Heart right ventricle (tissue), 16 donors: ENCODE measurements at regions not wholly inside any gene's neighbourhood (a gene's known extent, or its start where the extent isn't known, plus 50 kb on each side); places are given as distances from the start of the nearest gene placed in this dataset.

Experiments used
- ATAC-seq, 8 donors: fragments of 200-7000 bp; cut with Tn5 transposase; one replicate each; pipeline ENCODE4 v1.9.1; 2020; ENCODE audit warnings: mild to moderate bottlenecking in 8 of 8, moderate library complexity in 8 of 8, moderate number of reproducible peaks in 1 of 8
- DNase-seq, 2 donors: peaks; one replicate each; pipeline ENCODE4 v3.0.0-alpha.2; 2020
- H3K27ac ChIP-seq, 10 donors: fragments of 200-600 bp; sonication (generic) in 2 of 10; one replicate each; pipeline versions ENCODE4 v1.5.0 to v1.8.0; 2020 to 2022; ENCODE audit warnings: mild to moderate bottlenecking in 3 of 10
- H3K27me3 ChIP-seq, 7 donors: fragments of 200-600 bp; one replicate each; pipeline ENCODE4 v1.8.0; 2021 to 2022; ENCODE audit warnings: mild to moderate bottlenecking in 2 of 7
- H3K36me3 ChIP-seq, 9 donors: fragments of 200-600 bp; sonication (generic) in 1 of 9; one replicate each; pipeline versions ENCODE4 v1.5.0 to v1.8.0; 2020 to 2022; ENCODE audit warnings: mild to moderate bottlenecking in 2 of 9
- H3K4me1 ChIP-seq, 9 donors: fragments of 200-600 bp; sonication (generic) in 1 of 9; one replicate each; pipeline versions ENCODE4 v1.5.0 to v1.8.0; 2020 to 2022; ENCODE audit warnings: mild to moderate bottlenecking in 4 of 9
- H3K4me3 ChIP-seq, 10 donors: fragments of 200-600 bp; sonication (generic) in 2 of 10; one replicate each; pipeline versions ENCODE4 v1.5.0 to v1.8.0; 2020 to 2022; ENCODE audit warnings: mild to moderate bottlenecking in 7 of 10, moderate library complexity in 2 of 10
- H3K9me3 ChIP-seq, 11 donors: fragments of 200-600 bp in 10 of 11; sonication (generic) in 2 of 11; one replicate each; pipeline versions ENCODE4 v1.5.0 to v1.8.0; 2013 to 2022; ENCODE audit warnings: mild to moderate bottlenecking in 2 of 11, control low read depth in 1 of 11, moderate library complexity in 1 of 11
- WGBS, 2 donors: extraction: QIAGEN DNeasy Blood & Tissue Kit; methylation state at CpG; one replicate each; pipeline ENCODE4 v1.1.7; 2013; ENCODE audit warnings: inconsistent platforms in 1 of 2; 5-methylcytosine and 5-hydroxymethylcytosine counted together
- intact Hi-C, 10 donors: fragments of 100-400 bp; cut with DNase I; formaldehyde crosslinking; loops; one replicate each; pipeline versions ENCODE4 v1.11.1 to v1.14.2; 2022
- TF ChIP-seq, protein P1 (sequence below), 9 donors: fragments of 200-600 bp; sonication (generic) in 2 of 9; IDR thresholded peaks; one replicate each; pipeline versions ENCODE4 v1.5.0 to v1.8.0; 2021 to 2022; ENCODE audit warnings: antibody characterized with exemption in 9 of 9, mild to moderate bottlenecking in 5 of 9, moderate library complexity in 1 of 9
- donor health status: Arrhythmogenic right ventricular cardiomyopathy.
- donor health status: ischemic (EF 13 %, LVEDD 7.1; RV severe dilation, severe dysfunction).
- donor health status: healthy with polysubstance abuse.
- donor health status: DM: no; HTN: yes; CAD: no.
- donor health status: DM: no; HTN: no; CAD: no.
- donor health status: ischemic (EF 25% LVEDD 6.9; RV normal size, moderate dysfunction).
- donor health status: ischemic (EF 25% LVEDD 5.7; RV mildly dilated, moderate dysfunction).
- donor health status: healthy.
- donor health status: DM: yes; HTN: yes; CAD: no.
- donor health status: Ischemic cardiomyopathy.
- donor health status: ischemic (EF 35%, LVEDD 5.7; RV mildly dilated, moderate dysfunction).
- donor health status: nonischemic (EF 11% LVEDD 7.7; RV severe dilation, severe dysfunction).
- donor health status: DM: yes; HTN: yes; CAD: no.
- donor health status: PGD.
- donor health status: ischemic (EF 29% LVEDD 5.4; RV normal size, mild dysfunction).
- donor health status: nonischemic (EF 23%, LVEDD 6.1; RV moderate dilation, normal function).

DNA sequence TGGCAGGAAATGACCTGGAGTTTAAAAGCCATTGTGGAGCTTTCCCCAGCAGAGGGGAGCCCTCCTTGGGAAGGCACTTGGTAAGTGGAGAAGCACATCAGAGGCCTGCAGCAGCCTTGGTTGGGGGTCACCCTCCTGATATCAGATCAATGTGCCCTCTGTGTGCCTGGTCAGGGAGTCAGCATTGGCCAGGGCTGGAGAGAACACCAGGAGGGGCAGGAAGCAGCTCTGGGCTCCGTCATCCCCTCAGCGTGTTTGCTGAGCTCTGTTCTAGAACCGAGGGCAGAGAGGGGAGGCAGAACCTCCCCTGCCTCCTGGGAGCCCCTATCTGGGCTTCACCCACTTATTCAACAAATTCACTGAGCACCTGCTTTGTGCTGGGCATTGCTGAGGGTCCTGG is 846.0 kb downstream of the TBC1D22A start:
- DNase-seq (no peak), ATAC-seq (no peak)
- Histone ChIP-seq H3K4me1 (no peaks in the 10 kb centered on the region), H3K4me3 (no peak overlapping the region), H3K36me3 (no peaks in the 10 kb centered on the region), H3K9me3 (peaks cover 0 to 9% (median 0%) of the 10 kb centered on the region in 11 donors), H3K27ac (no peak overlapping the region), H3K27me3 (peaks cover 0 to 41% (median 13%) of the 10 kb centered on the region in 7 donors)
- TF ChIP-seq, protein P1, sequence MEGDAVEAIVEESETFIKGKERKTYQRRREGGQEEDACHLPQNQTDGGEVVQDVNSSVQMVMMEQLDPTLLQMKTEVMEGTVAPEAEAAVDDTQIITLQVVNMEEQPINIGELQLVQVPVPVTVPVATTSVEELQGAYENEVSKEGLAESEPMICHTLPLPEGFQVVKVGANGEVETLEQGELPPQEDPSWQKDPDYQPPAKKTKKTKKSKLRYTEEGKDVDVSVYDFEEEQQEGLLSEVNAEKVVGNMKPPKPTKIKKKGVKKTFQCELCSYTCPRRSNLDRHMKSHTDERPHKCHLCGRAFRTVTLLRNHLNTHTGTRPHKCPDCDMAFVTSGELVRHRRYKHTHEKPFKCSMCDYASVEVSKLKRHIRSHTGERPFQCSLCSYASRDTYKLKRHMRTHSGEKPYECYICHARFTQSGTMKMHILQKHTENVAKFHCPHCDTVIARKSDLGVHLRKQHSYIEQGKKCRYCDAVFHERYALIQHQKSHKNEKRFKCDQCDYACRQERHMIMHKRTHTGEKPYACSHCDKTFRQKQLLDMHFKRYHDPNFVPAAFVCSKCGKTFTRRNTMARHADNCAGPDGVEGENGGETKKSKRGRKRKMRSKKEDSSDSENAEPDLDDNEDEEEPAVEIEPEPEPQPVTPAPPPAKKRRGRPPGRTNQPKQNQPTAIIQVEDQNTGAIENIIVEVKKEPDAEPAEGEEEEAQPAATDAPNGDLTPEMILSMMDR (IDR thresholded peaks at IDR 0.05): no peak
- 75 to 86% methylated on average over 3 of the region's 3 CpGs for WGBS, 2 donors
- intact Hi-C loops: no loop called here

DNA sequence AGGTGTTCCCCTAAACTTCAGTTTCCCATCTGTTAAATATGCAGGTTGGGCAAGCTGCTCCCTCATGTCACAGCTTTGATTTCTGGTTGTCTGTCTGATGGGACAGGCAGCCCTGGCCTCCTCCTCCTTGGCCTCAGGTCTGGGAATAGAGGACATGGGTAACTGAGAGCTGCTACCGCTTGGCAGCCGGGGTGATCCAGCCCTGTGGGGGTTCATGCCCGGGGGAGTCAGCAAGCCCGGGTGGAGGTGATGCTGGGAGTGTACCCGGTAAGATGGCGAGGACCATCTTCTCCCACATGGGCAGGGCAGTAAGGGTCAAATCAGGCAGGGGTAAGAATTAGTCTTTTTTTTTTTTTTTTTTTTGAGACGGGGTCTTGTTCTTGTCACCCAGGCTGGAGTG is 845.0 kb downstream of the TBC1D22A start:
- Histone ChIP-seq H3K4me3 (no peak overlapping the region), H3K27ac (no peak overlapping the region), H3K4me1 (no peaks in the 10 kb centered on the region), H3K36me3 (no peaks in the 10 kb centered on the region), H3K27me3 (peaks cover 0 to 41% (median 12%) of the 10 kb centered on the region in 7 donors), H3K9me3 (peaks cover 0 to 14% (median 0%) of the 10 kb centered on the region in 11 donors)
- DNase-seq (no peak), ATAC-seq (no peak)
- TF ChIP-seq, protein P1 (IDR thresholded peaks at IDR 0.05): no peak
- intact Hi-C loops: no loop called here
- 82 to 87% methylated on average over 7 of the region's 7 CpGs for WGBS, 2 donors

- TF ChIP-seq, protein P1 (IDR thresholded peaks at IDR 0.05): no peak
- Histone ChIP-seq H3K4me1 (no peaks in the 10 kb centered on the region), H3K27me3 (peaks cover 0 to 48% (median 14%) of the 10 kb centered on the region in 7 donors), H3K36me3 (no peaks in the 10 kb centered on the region), H3K4me3 (no peak overlapping the region), H3K9me3 (peaks cover 0 to 14% (median 0%) of the 10 kb centered on the region in 11 donors), H3K27ac (no peak overlapping the region)
- intact Hi-C loops: no loop called here
- 88 to 91% methylated on average over 9 of the region's 9 CpGs for WGBS, 2 donors
- DNase-seq: no peak
- no peak for ATAC-seq
Observed at GRCh38 chr22:47606426-47606825, 844.0 kb downstream of the TBC1D22A start.

- H3K36me3 ChIP-seq: no peaks in the 10 kb centered on the region
- ATAC-seq (no peak), DNase-seq (no peak)
- peaks cover 0 to 47% (median 19%) of the 10 kb centered on the region in 7 donors for H3K27me3 ChIP-seq
- intact Hi-C loops: no loop called here
- no peaks in the 10 kb centered on the region for H3K4me1 ChIP-seq
- WGBS, 2 donors: 65 to 70% methylated on average over 5 of the region's 5 CpGs
- no peak overlapping the region for H3K4me3 ChIP-seq
- no peak overlapping the region for H3K27ac ChIP-seq
- H3K9me3 ChIP-seq: peaks cover 0 to 14% (median 0%) of the 10 kb centered on the region in 11 donors
- TF ChIP-seq, protein P1 (IDR thresholded peaks at IDR 0.05): no peak
Observed at GRCh38 chr22:47605886-47606285, 843.4 kb downstream of the TBC1D22A start.
